ENCODE measurements at regions not wholly inside any gene's neighbourhood (a gene's known extent, or its start where the extent isn't known, plus 50 kb on each side); places are given as distances from the start of the nearest gene placed in this dataset.

GRCh38 chr3:64856106-64856505 lies 168.3 kb upstream of the ADAMTS9 start:
- intact Hi-C loops (cut with micrococcal nuclease): no loop called here
- BruUV-seq (replicated peaks): no TSS peak
- Histone ChIP-seq H3K9me3 (ENCODE audit: control insufficient read depth in 1 of 2, insufficient read depth in 1 of 2, low read depth in 1 of 2, low read length in 2 of 2) (no peaks in the 10 kb centered on the region), H3K9ac (ENCODE audit: low read length) (no peak overlapping the region), H3K36me3 (ENCODE audit: control insufficient read depth in 1 of 2, insufficient read depth in 2 of 2, low read length in 2 of 2) (no peaks in the 10 kb centered on the region), H3K9me2 (ENCODE audit: insufficient read depth) (no peaks in the 10 kb centered on the region), H2AFZ (ENCODE audit: low read depth, low read length, poor library complexity, severe bottlenecking) (no peak overlapping the region), H3K27me3 (ENCODE audit: insufficient read depth, low read length) (0 out of 2 replicates have a peak, but pooled peaks cover 3% of the 10 kb centered on the region), H3K4me2 (ENCODE audit: low read length) (no peak overlapping the region), H3K79me2 (ENCODE audit: insufficient read depth, low read length) (no peaks in the 10 kb centered on the region), H3K27ac (ENCODE audit: low read depth, low read length) (no peak overlapping the region), H3K4me1 (ENCODE audit: control insufficient read depth in 1 of 2, insufficient read depth in 2 of 2, low read length in 2 of 2) (no peaks in the 10 kb centered on the region), H3K4me3 (replicated peaks in 1 of 2; ENCODE audit: low read depth in 1 of 2, low read length in 2 of 2) (no peak overlapping the region), H4K20me1 (ENCODE audit: insufficient read depth) (no peaks in the 10 kb centered on the region)
- no peak for ATAC-seq
- ChIA-PET RAD21 (ENCODE audit: low non-redundant PET in 1 of 2, low total read pairs in 2 of 2, uncharacterized antibody in 2 of 2, unreplicated experiment in 2 of 2) (no interaction called here), CTCF (no interaction called here), POLR2A (no interaction called here)
- TF ChIP-seq EZH2phosphoT487 (IDR thresholded peaks at IDR 0.05; ENCODE audit: borderline replicate concordance) (no peak), REST (IDR thresholded peaks at IDR 0.05; ENCODE audit: low read depth) (no peak), CTCF (IDR thresholded peaks at IDR 0.05 in 2 of 3, conservative IDR thresholded peaks at IDR 0.05 in 1 of 3; ENCODE audit: borderline replicate concordance in 1 of 3, insufficient read depth in 1 of 3, low read depth in 2 of 3, low read length in 2 of 3) (no peak), EZH2 (IDR thresholded peaks at IDR 0.05) (no peak), ZBTB33 (IDR thresholded peaks at IDR 0.05; ENCODE audit: extremely low read depth, insufficient replicate concordance, low read length) (no peak), SIN3A (IDR thresholded peaks at IDR 0.05; ENCODE audit: low read depth) (no peak), FOSL1 (IDR thresholded peaks at IDR 0.05; ENCODE audit: low read depth) (no peak), TCF7L2 (IDR thresholded peaks at IDR 0.05; ENCODE audit: borderline replicate concordance, extremely low read depth, insufficient read depth, insufficient read length) (no peak), EGR1 (IDR thresholded peaks at IDR 0.05; ENCODE audit: low read depth) (no peak), ZFX (IDR thresholded peaks at IDR 0.05) (no peak), JUND (IDR thresholded peaks at IDR 0.05) (no peak), POLR2AphosphoS5 (IDR thresholded peaks at IDR 0.05; ENCODE audit: low read depth, low read length) (no peak), SP1 (IDR thresholded peaks at IDR 0.05; ENCODE audit: low read depth) (no peak), ATF3 (IDR thresholded peaks at IDR 0.05) (no peak), CEBPB (IDR thresholded peaks at IDR 0.05; ENCODE audit: low read depth) (no peak), RAD21 (IDR thresholded peaks at IDR 0.05; ENCODE audit: low read depth) (no peak), ZNF274 (IDR thresholded peaks at IDR 0.05; ENCODE audit: low read depth, low read length) (no peak), ELF1 (IDR thresholded peaks at IDR 0.05; ENCODE audit: borderline replicate concordance, low read depth) (no peak), POLR2A (IDR thresholded peaks at IDR 0.05; ENCODE audit: borderline replicate concordance, extremely low read depth, insufficient read depth, insufficient read length) (no peak)
- no peak for DNase-seq (ENCODE audit: low read depth, low spot score)
